ENCODE measurements at regions not wholly inside any gene's neighbourhood (a gene's known extent, or its start where the extent isn't known, plus 50 kb on each side); places are given as distances from the start of the nearest gene placed in this dataset.

DNA sequence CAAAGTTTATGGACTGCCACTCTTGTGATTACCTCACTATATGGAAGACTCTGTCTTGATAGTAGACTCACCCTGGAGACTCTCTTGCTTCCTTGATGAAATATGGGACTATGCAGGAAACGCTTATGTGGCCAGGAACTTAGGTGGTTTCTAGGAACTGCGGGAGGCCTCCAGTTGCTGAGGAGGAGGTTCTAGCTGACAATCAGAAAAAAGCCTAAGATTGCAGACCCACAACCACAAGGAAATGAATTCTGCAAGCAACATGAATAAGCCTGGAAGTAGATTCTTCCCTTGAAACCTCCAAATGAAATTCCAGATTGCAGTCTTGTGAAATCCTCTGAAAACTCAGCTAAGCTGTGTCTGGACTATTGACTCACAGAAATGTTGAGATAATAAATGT lies 88.9 kb upstream of the COL11A1 start:
- TF ChIP-seq, protein P1, sequence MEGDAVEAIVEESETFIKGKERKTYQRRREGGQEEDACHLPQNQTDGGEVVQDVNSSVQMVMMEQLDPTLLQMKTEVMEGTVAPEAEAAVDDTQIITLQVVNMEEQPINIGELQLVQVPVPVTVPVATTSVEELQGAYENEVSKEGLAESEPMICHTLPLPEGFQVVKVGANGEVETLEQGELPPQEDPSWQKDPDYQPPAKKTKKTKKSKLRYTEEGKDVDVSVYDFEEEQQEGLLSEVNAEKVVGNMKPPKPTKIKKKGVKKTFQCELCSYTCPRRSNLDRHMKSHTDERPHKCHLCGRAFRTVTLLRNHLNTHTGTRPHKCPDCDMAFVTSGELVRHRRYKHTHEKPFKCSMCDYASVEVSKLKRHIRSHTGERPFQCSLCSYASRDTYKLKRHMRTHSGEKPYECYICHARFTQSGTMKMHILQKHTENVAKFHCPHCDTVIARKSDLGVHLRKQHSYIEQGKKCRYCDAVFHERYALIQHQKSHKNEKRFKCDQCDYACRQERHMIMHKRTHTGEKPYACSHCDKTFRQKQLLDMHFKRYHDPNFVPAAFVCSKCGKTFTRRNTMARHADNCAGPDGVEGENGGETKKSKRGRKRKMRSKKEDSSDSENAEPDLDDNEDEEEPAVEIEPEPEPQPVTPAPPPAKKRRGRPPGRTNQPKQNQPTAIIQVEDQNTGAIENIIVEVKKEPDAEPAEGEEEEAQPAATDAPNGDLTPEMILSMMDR (IDR thresholded peaks at IDR 0.05) = no peak
- TF ChIP-seq POLR2A (IDR thresholded peaks at IDR 0.05) = no peak
